GM12864 (cell line): ENCODE measurements at regions not wholly inside any gene's neighbourhood (a gene's known extent, or its start where the extent isn't known, plus 50 kb on each side); places are given as distances from the start of the nearest gene placed in this dataset.

Experiments
- DNase-seq: peaks from one replicate; pipeline ENCODE4 v3.0.0-alpha.2; 2011; ENCODE audit warnings: low read depth
- H3K4me3 ChIP-seq: 2 replicates; pipeline ENCODE4 v1.5.1; 2011; ENCODE audit warnings: mild to moderate bottlenecking, low read depth, low read length, control low read depth
- TF ChIP-seq, protein P1 (sequence below): IDR thresholded peaks from 2 replicates; pipeline ENCODE4 v1.5.1; 2011; ENCODE audit warnings: low read depth, mild to moderate bottlenecking, moderate library complexity, low read length, control low read depth, inconsistent platforms; ENCODE audit errors: missing control alignments

DNA sequence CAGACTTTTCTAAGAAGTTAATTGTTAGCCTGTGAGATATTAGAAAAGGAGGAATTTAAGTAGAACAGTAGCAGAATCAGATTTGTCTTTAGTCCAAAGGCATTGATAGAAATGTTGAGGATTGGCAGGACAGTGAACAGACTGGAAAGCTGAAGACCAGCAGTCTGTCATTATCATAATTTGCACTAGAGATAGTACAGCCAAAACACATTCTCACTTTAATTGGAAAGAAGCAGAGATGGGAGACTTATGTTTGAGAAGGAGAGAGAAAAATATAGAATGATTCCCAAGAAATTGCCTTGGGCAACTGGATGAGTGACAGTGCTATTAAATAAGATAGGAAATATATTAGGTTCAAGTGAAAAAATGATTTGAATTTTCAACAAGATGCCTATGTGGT, 755.5 kb downstream of the SLITRK5 start:
- no peak for DNase-seq
- TF ChIP-seq, protein P1, sequence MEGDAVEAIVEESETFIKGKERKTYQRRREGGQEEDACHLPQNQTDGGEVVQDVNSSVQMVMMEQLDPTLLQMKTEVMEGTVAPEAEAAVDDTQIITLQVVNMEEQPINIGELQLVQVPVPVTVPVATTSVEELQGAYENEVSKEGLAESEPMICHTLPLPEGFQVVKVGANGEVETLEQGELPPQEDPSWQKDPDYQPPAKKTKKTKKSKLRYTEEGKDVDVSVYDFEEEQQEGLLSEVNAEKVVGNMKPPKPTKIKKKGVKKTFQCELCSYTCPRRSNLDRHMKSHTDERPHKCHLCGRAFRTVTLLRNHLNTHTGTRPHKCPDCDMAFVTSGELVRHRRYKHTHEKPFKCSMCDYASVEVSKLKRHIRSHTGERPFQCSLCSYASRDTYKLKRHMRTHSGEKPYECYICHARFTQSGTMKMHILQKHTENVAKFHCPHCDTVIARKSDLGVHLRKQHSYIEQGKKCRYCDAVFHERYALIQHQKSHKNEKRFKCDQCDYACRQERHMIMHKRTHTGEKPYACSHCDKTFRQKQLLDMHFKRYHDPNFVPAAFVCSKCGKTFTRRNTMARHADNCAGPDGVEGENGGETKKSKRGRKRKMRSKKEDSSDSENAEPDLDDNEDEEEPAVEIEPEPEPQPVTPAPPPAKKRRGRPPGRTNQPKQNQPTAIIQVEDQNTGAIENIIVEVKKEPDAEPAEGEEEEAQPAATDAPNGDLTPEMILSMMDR: no peak
- no peak overlapping the region for H3K4me3 ChIP-seq

- TF ChIP-seq, protein P1: no peak
- no peak for DNase-seq
- H3K4me3 ChIP-seq: no peak overlapping the region
Observed at GRCh38 chr13:88429862-88430261, 758.7 kb downstream of the SLITRK5 start.

- DNase-seq: no peak
- TF ChIP-seq, protein P1: no peak
Observed at GRCh38 chr13:88434953-88435352, 763.8 kb downstream of the SLITRK5 start.

DNA sequence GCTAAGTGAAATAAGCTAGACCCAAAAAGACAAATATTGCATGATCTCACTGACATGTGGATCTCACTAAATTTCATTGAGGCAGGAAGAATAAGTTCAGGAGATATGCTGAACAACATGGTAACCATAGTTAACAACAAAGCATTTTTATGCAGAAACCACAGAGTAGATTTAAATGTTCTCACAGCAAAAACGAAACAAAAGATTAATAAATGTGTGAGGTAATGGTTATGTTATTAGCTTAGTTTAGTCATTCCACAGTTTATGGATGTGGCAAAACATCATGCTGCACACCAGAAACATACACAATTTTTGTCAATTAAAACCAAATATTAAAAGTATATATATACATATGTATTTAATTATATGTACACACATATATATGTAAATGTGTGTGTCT, 765.8 kb downstream of the SLITRK5 start:
- no peak overlapping the region for H3K4me3 ChIP-seq
- TF ChIP-seq, protein P1: no peak
- DNase-seq: no peak

More at GRCh38 chr13:88434953-88435352, 763.8 kb downstream of the SLITRK5 start:
- no peak overlapping the region for H3K4me3 ChIP-seq

DNA sequence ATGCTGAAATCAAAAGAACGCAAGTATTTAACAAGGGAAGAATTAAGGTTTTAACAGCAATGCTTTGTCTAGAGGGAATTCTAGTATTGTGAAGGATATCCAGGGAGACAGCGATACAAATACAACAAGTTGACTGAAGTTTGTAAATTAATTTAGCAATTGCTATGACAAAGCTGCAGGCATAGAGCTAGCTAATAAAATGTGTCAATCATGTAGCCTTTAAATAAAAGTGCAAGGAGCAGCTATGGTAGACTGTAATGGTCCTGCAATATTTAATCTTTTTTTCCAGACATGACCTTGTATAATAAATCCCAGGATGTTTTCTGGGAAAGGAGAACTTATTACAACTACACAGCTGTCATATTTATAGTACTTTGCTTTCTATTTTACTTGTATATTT, 779.3 kb downstream of the SLITRK5 start:
- TF ChIP-seq, protein P1: no peak

GRCh38 chr13:88456151-88456550, 785.0 kb downstream of the SLITRK5 start:
- H3K4me3 ChIP-seq: no peak overlapping the region
- DNase-seq: no peak

More for the DNA sequence above, 779.3 kb downstream of the SLITRK5 start:
- no peak for DNase-seq
- no peak overlapping the region for H3K4me3 ChIP-seq

DNA sequence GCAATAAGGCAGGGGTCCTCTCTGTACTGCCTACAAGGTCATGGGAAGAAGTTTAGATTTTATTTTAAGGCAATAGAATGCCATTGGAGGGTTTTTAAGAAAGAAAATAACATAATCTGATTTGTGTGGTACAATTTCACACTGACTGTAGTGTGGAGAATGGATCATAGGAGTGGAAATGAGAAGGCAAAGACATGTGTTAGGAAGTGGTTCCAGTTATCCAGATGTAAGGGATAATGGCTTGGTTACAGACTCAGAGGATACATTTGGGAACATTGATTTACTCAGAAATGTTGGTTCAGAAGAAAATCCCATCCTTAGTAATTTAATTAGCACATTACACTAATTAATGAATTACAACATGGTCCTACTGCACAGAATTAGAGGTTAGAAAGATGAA, 788.2 kb downstream of the SLITRK5 start:
- H3K4me3 ChIP-seq: no peak overlapping the region
- TF ChIP-seq, protein P1: no peak
- no peak for DNase-seq

More at GRCh38 chr13:88456151-88456550, 785.0 kb downstream of the SLITRK5 start:
- TF ChIP-seq, protein P1: no peak
